ENCODE measurements at regions not wholly inside any gene's neighbourhood (a gene's known extent, or its start where the extent isn't known, plus 50 kb on each side); places are given as distances from the start of the nearest gene placed in this dataset.

DNA sequence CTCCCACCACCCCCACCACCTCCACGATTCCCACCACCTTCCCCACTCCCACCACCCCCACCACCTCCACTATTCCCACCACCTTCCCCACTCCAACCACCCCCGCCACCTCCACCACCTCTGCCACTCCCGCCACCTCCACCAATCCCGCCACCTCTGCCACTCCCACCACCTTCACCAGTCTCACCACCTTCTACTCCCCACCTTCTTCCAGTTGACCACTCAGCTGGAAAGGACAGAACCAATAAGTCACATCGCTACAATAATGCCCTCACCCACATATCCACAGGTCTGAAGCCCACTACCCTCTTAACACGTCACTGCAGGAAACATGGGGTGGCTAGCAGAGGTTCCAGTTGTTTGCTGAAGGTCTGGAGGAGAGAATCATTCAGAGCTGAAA is 93.5 kb upstream of the PAX2 start:
- Histone ChIP-seq H3K79me2 (ENCODE audit: insufficient read depth, low read length) (no peaks in the 10 kb centered on the region), H3K4me3 (replicated peaks in 1 of 3; ENCODE audit: insufficient read depth in 1 of 3, low read depth in 2 of 3, low read length in 3 of 3) (no peak overlapping the region), H3K27ac (ENCODE audit: extremely low read length, insufficient read depth, low read length) (no peak overlapping the region), H3K4me2 (ENCODE audit: low read depth, low read length) (no peak overlapping the region), H4K20me1 (ENCODE audit: insufficient read depth, low read length) (no peaks in the 10 kb centered on the region), H3K9me3 (ENCODE audit: low read length) (no peaks in the 10 kb centered on the region), H3K27me3 (ENCODE audit: control insufficient read depth in 1 of 2, insufficient read depth in 2 of 2, low read length in 2 of 2) (peaks cover 13 to 58% of the 10 kb centered on the region in 2 experiments), H2AFZ (ENCODE audit: low read length) (no peak overlapping the region), H3K36me3 (replicated peaks in 1 of 2; ENCODE audit: control insufficient read depth in 1 of 2, insufficient read depth in 2 of 2, low read length in 2 of 2) (no peaks in the 10 kb centered on the region), H3K9ac (ENCODE audit: insufficient read depth, low read depth, low read length) (no peak overlapping the region), H3K4me1 (ENCODE audit: insufficient read depth, low read length) (peaks cover 31% of the 10 kb centered on the region)
- ATAC-seq (no peak), FAIRE-seq (no peak), DNase-seq (ENCODE audit: low spot score) (no peak)
- intact Hi-C loops (cut with micrococcal nuclease; ENCODE audit: unreplicated experiment), result no loop called here
- BruUV-seq (replicated peaks), result no TSS peak
- no peak for TF ChIP-seq TBX3 (IDR thresholded peaks at IDR 0.05; ENCODE audit: borderline replicate concordance)
- no peak for TF ChIP-seq NCOA2 (CRISPR knock-in tag; IDR thresholded peaks at IDR 0.05)
- no peak for TF ChIP-seq ZNF547 (CRISPR knock-in tag; IDR thresholded peaks at IDR 0.05)
- TF ChIP-seq ZNF30 (CRISPR knock-in tag; IDR thresholded peaks at IDR 0.05), result no peak
- TF ChIP-seq TOPORS (CRISPR knock-in tag; IDR thresholded peaks at IDR 0.05), result no peak
- no peak for TF ChIP-seq FOXP1 (IDR thresholded peaks at IDR 0.05)
- no peak for TF ChIP-seq FOXP1 (CRISPR knock-in tag; IDR thresholded peaks at IDR 0.05)
- no peak for TF ChIP-seq ZNF317 (CRISPR knock-in tag; IDR thresholded peaks at IDR 0.05)
- TF ChIP-seq, protein P1, sequence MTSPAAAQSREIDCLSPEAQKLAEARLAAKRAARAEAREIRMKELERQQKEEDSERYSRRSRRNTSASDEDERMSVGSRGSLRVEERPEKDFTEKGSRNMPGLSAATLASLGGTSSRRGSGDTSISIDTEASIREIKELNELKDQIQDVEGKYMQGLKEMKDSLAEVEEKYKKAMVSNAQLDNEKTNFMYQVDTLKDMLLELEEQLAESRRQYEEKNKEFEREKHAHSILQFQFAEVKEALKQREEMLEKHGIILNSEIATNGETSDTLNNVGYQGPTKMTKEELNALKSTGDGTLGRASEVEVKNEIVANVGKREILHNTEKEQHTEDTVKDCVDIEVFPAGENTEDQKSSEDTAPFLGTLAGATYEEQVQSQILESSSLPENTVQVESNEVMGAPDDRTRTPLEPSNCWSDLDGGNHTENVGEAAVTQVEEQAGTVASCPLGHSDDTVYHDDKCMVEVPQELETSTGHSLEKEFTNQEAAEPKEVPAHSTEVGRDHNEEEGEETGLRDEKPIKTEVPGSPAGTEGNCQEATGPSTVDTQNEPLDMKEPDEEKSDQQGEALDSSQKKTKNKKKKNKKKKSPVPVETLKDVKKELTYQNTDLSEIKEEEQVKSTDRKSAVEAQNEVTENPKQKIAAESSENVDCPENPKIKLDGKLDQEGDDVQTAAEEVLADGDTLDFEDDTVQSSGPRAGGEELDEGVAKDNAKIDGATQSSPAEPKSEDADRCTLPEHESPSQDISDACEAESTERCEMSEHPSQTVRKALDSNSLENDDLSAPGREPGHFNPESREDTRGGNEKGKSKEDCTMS (CRISPR knock-in tag; conservative IDR thresholded peaks at IDR 0.05), result no peak
- TF ChIP-seq THRA (CRISPR knock-in tag; IDR thresholded peaks at IDR 0.05; ENCODE audit: borderline replicate concordance), result no peak
- POLR2A ChIA-PET, result no interaction called here
- 14% methylated on average over 6 of the region's 6 CpGs for WGBS (ENCODE audit: low lambda C conversion rate)
- CTCF ChIA-PET (ENCODE audit: low intra/inter-chr PET ratio, low total read pairs), result no interaction called here
- in situ Hi-C loops (cut with HindIII; ENCODE audit: extremely low pct_ligation_motif_present, low pct_unique_long_range_greater_than_20kb), result no loop called here

Measured in HepG2 (cell line).